IMR-90 (cell line): ENCODE measurements at regions not wholly inside any gene's neighbourhood (a gene's known extent, or its start where the extent isn't known, plus 50 kb on each side); places are given as distances from the start of the nearest gene placed in this dataset.

Source experiments
- BHLHE40 ChIP-seq: fragments of 150-350 bp; IDR thresholded peaks from 2 replicates; pipeline ENCODE4 v1.6.1; 2016; ENCODE audit warnings: mild to moderate bottlenecking, low read depth, low read length
- CEBPB ChIP-seq: IDR thresholded peaks from 2 replicates; pipeline ENCODE4 v1.6.1; 2012; ENCODE audit warnings: low read depth, low read length, improper control_type of control experiment
- CHD1 ChIP-seq: IDR thresholded peaks from 2 replicates; pipeline ENCODE4 v1.6.1; 2012; ENCODE audit warnings: low read depth, low read length, improper control_type of control experiment
- FOS ChIP-seq: fragments of 150-350 bp; IDR thresholded peaks from 2 replicates; pipeline ENCODE4 v1.6.1; 2016; ENCODE audit warnings: low read depth, low read length
- MAFK ChIP-seq: IDR thresholded peaks from 2 replicates; pipeline ENCODE4 v1.6.1; 2012; ENCODE audit warnings: low read depth, low read length, improper control_type of control experiment
- MAZ ChIP-seq: IDR thresholded peaks from 2 replicates; pipeline ENCODE4 v1.6.1; 2012; ENCODE audit warnings: low read depth, mild to moderate bottlenecking, low read length, improper control_type of control experiment, moderate library complexity, borderline replicate concordance
- MXI1 ChIP-seq: IDR thresholded peaks from 2 replicates; pipeline ENCODE4 v1.6.1; 2012; ENCODE audit warnings: low read depth, mild to moderate bottlenecking, low read length, moderate library complexity, borderline replicate concordance
- POLR2A ChIP-seq: IDR thresholded peaks from 2 replicates; pipeline ENCODE4 v1.6.1; 2012; ENCODE audit warnings: mild to moderate bottlenecking, low read depth, low read length
- RAD21 ChIP-seq: IDR thresholded peaks from 2 replicates; pipeline ENCODE4 v1.6.1; 2012; ENCODE audit warnings: low read length, improper control_type of control experiment
- RCOR1 ChIP-seq: IDR thresholded peaks from 2 replicates; pipeline ENCODE4 v1.6.1; 2012; ENCODE audit warnings: mild to moderate bottlenecking, low read length, improper control_type of control experiment; ENCODE audit not compliant: insufficient replicate concordance
- RFX5 ChIP-seq: IDR thresholded peaks from 2 replicates; pipeline ENCODE4 v1.8.0; 2012; ENCODE audit warnings: low read depth, mild to moderate bottlenecking, low read length, moderate library complexity
- SMC3 ChIP-seq: fragments of 150-350 bp; IDR thresholded peaks from 2 replicates; pipeline ENCODE4 v1.6.1; 2016; ENCODE audit warnings: low read depth, mild to moderate bottlenecking, antibody characterized with exemption, low read length, moderate library complexity
- TF ChIP-seq, protein P1 (sequence below): conservative IDR thresholded peaks from 2 replicates; pipeline ENCODE4 v1.5.1; 2012; ENCODE audit warnings: mild to moderate bottlenecking, low read depth, low read length, improper control_type of control experiment
- TF ChIP-seq, protein P2 (sequence below): fragments of 150-350 bp; IDR thresholded peaks from 2 replicates; pipeline ENCODE4 v1.6.1; 2017; ENCODE audit warnings: mild to moderate bottlenecking, antibody characterized with exemption, low read length, low read depth

GRCh38 chr10:33638374-33638773 lies 303.9 kb upstream of the NRP1 start:
- TF ChIP-seq, protein P1, sequence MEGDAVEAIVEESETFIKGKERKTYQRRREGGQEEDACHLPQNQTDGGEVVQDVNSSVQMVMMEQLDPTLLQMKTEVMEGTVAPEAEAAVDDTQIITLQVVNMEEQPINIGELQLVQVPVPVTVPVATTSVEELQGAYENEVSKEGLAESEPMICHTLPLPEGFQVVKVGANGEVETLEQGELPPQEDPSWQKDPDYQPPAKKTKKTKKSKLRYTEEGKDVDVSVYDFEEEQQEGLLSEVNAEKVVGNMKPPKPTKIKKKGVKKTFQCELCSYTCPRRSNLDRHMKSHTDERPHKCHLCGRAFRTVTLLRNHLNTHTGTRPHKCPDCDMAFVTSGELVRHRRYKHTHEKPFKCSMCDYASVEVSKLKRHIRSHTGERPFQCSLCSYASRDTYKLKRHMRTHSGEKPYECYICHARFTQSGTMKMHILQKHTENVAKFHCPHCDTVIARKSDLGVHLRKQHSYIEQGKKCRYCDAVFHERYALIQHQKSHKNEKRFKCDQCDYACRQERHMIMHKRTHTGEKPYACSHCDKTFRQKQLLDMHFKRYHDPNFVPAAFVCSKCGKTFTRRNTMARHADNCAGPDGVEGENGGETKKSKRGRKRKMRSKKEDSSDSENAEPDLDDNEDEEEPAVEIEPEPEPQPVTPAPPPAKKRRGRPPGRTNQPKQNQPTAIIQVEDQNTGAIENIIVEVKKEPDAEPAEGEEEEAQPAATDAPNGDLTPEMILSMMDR, result no peak
- TF ChIP-seq RCOR1 (no peak), POLR2A (no peak), RAD21 (no peak), CEBPB (no peak), MAFK (no peak), RFX5 (no peak), BHLHE40 (no peak), MAZ (no peak), SMC3 (no peak), MXI1 (no peak), CHD1 (no peak), FOS (no peak)
- TF ChIP-seq, protein P2, sequence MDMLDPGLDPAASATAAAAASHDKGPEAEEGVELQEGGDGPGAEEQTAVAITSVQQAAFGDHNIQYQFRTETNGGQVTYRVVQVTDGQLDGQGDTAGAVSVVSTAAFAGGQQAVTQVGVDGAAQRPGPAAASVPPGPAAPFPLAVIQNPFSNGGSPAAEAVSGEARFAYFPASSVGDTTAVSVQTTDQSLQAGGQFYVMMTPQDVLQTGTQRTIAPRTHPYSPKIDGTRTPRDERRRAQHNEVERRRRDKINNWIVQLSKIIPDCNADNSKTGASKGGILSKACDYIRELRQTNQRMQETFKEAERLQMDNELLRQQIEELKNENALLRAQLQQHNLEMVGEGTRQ, result no peak
